NCI-H774 (cell line): ENCODE measurements at regions not wholly inside any gene's neighbourhood (a gene's known extent, or its start where the extent isn't known, plus 50 kb on each side); places are given as distances from the start of the nearest gene placed in this dataset.
A peak's percentile ranks its signal among the peaks of the same experiment; 100 is the strongest.
"Not testable (repeated sequence)": the region's sequence is repeated elsewhere in the genome, so short reads cannot be mapped to it uniquely, and the experiment has no call there.

Source experiments
- DNase-seq: peaks from one replicate; lab custom pipeline; 2025; lab: John Stamatoyannopoulos, UW

- DNase-seq = no peak
Observed at GRCh38 chr9:100813871-100814270, 214.7 kb upstream of the PLPPR1 start.

GRCh38 chr9:100819980-100820379, 208.5 kb upstream of the PLPPR1 start:
- no peak for DNase-seq

- DNase-seq = not testable (repeated sequence)
Observed at GRCh38 chr9:100833035-100833434, 195.5 kb upstream of the PLPPR1 start.

- no peak for DNase-seq
Observed at GRCh38 chr9:100838857-100839256, 189.7 kb upstream of the PLPPR1 start.

GRCh38 chr9:100848726-100849125, 179.8 kb upstream of the PLPPR1 start:
- DNase-seq = no peak

GRCh38 chr9:100852088-100852487, 176.4 kb upstream of the PLPPR1 start:
- DNase-seq = no peak

GRCh38 chr9:100856238-100856637, 172.3 kb upstream of the PLPPR1 start:
- DNase-seq = peak; percentile 18

- DNase-seq = no peak
Observed at GRCh38 chr9:100865111-100865510, 163.4 kb upstream of the PLPPR1 start.

GRCh38 chr9:100865648-100866047, 162.9 kb upstream of the PLPPR1 start:
- DNase-seq = no peak

GRCh38 chr9:100869326-100869725, 159.2 kb upstream of the PLPPR1 start:
- DNase-seq = no peak

GRCh38 chr9:100879884-100880283, 148.6 kb upstream of the PLPPR1 start:
- DNase-seq = no peak

GRCh38 chr9:100880284-100880683, 148.2 kb upstream of the PLPPR1 start:
- DNase-seq = no peak

GRCh38 chr9:100884518-100884917, 144.0 kb upstream of the PLPPR1 start:
- no peak for DNase-seq

GRCh38 chr9:100890321-100890720, 138.2 kb upstream of the PLPPR1 start:
- DNase-seq = no peak

- no peak for DNase-seq
Observed at GRCh38 chr9:100911273-100911672, 117.3 kb upstream of the PLPPR1 start.

- no peak for DNase-seq
Observed at GRCh38 chr9:100913257-100913656, 115.3 kb upstream of the PLPPR1 start.

GRCh38 chr9:100914266-100914665, 114.3 kb upstream of the PLPPR1 start:
- no peak for DNase-seq

GRCh38 chr9:100919506-100919905, 109.0 kb upstream of the PLPPR1 start:
- DNase-seq = no peak

GRCh38 chr9:100926366-100926765, 102.2 kb upstream of the PLPPR1 start:
- DNase-seq = no peak

GRCh38 chr9:100927763-100928162, 100.8 kb upstream of the PLPPR1 start:
- DNase-seq = no peak

- DNase-seq = no peak
Observed at GRCh38 chr9:100933656-100934055, 94.9 kb upstream of the PLPPR1 start.

GRCh38 chr9:100937382-100937781, 91.1 kb upstream of the PLPPR1 start:
- no peak for DNase-seq

- DNase-seq = no peak
Observed at GRCh38 chr9:100938507-100938906, 90.0 kb upstream of the PLPPR1 start.

- DNase-seq = no peak
Observed at GRCh38 chr9:100939636-100940035, 88.9 kb upstream of the PLPPR1 start.

- no peak for DNase-seq
Observed at GRCh38 chr9:100959226-100959625, 69.3 kb upstream of the PLPPR1 start.
